Stimulated activated CD4-positive, alpha-beta T cell treated with anti-CD3 and anti-CD28 coated beads, Interleukin-4, amount 100 ng/mL, for 4 hours (primary cell): ENCODE measurements at regions not wholly inside any gene's neighbourhood (a gene's known extent, or its start where the extent isn't known, plus 50 kb on each side); places are given as distances from the start of the nearest gene placed in this dataset.
"Not testable (repeated sequence)": the region's sequence is repeated elsewhere in the genome, so short reads cannot be mapped to it uniquely, and the experiment has no call there.

Experiments
- DNase-seq, 2 experiments: peaks; one replicate each; pipeline ENCODE4 v3.0.0-alpha.2; 2020

- no peak for DNase-seq
Observed at GRCh38 chr13:90869580-90869979, 477.9 kb upstream of the MIR17HG start.

DNA sequence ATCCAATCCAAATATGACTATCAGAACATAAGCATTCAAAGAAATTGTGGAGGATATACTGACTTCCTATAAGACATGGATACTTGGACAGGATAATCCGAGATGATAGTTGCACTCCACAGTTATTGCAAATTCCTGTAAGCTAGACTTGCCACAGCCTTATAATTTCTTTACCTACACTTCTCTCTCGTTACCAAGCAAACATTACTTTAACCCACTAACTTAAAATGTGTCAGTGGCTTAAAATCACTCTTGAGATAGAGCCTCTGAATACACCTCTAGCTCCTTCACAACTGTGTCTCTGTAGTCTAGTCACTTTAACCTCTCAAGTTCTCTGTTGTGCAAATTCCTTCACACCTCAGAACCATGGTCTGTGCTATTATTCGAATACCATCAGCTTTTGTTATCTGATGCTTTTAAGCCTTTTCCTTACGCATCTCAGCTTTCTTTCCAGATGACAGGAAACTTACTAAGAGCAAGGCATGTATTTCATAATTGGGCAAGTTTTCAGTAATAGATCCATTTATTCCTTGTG is 474.9 kb upstream of the MIR17HG start:
- DNase-seq, result no peak

GRCh38 chr13:90880790-90881189 is 466.7 kb upstream of the MIR17HG start:
- no peak for DNase-seq

DNA sequence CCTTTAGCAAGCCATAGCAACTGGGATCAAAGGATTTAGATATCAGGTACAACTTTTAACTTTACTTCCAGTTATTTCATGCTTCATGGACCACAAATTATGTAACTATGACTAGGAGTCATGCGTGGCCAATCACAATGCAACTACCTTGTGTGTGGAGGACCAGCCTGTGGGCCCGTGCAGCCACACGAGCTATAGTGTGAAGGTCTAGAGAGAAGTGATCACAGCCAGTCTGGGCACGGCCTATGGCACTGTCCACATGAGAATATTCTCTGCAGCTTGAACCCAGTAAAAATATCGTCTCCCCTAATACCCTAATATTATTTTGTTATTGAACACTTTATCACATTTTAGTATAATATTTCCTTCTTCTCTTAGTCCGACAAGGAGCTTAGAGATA is 464.9 kb upstream of the MIR17HG start:
- DNase-seq, result no peak

GRCh38 chr13:90883592-90883991 is 463.9 kb upstream of the MIR17HG start:
- no peak for DNase-seq

DNA sequence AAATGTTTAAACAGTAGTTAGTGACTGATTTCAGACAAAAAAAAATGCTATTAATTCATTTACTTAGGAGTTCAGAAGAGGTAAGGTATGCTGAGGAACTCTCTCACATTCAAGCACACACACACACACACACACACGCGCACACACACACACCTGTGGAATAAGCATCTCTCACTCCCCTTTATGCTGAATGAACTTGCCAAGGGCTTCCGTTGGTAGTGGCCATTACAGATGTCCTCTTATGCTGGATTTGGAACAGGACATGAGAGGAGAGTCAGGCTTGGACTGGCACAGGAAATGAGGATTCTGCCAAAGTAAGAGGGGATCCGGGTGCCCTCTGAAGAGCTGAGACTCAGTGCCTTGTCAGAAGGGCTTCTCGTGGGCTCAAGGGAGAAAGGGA is 463.4 kb upstream of the MIR17HG start:
- no peak for DNase-seq

DNA sequence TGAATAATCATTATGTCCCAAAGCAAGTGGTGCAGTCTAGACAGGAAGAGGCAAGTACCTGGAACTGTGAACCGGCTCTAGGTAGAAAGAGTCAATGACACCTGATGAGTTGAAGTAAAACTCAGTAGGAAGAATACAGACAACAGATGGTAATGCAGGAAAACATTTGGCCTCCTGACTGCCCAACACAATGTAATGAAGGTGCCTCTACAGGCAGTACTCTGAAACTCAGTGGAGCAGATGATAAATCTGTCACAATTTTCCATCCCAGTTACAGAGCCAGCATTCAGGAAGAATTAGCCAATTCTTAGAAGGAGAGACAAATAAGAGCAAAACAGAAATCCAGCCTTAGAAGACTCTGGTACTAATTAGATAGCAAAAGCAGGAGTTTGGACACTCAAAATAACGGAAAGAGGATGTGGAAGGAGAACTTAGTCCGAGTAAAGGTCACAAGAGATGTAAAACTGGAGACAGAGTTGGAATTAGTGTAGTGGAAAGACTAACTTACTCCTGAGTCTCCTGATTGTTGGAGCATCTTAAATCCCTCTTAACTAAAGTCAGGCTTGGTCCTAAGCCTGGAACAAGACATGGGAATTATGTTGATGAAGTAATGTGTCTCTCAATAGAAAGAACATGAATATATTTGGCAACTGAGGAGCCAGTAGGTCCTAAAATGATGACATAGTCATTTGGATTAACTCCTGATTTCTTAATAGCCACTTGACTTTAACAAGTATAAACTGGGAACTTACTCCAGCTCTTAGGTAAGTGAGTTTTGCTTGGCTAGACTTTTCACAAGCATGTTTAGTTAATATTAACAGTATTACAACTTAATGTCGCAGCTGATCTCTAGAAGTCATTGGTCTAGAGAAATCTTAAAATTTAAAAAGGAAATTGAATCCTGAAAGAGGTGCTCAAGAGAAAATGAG is 457.3 kb upstream of the MIR17HG start:
- DNase-seq, result no peak

DNA sequence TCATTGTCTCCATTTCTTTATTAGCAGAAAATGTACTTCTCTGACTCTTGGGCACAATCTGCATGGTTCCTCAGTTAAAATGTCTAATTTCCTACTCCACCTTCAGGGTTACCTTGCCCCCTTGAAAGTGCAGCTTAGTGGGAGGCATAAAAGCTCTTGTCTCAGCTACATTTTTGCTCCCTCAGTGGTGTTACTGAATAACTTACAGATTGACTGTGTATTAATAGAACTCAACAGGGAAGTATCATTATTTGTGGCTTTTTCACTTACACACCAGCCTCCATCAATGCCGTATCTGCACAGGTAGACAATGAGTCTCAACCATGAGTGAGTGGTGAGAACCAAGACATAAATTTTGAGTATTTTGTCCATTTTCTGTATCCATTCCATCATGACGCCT is 456.2 kb upstream of the MIR17HG start:
- DNase-seq, result no peak

GRCh38 chr13:90893199-90893598 is 454.3 kb upstream of the MIR17HG start:
- DNase-seq, result not testable (repeated sequence)

- DNase-seq, result no peak
Observed at GRCh38 chr13:90896002-90896401, 451.5 kb upstream of the MIR17HG start.

GRCh38 chr13:90898811-90899210 is 448.7 kb upstream of the MIR17HG start:
- DNase-seq, result no peak

- no peak for DNase-seq
Observed at GRCh38 chr13:90899416-90899815, 448.1 kb upstream of the MIR17HG start.

DNA sequence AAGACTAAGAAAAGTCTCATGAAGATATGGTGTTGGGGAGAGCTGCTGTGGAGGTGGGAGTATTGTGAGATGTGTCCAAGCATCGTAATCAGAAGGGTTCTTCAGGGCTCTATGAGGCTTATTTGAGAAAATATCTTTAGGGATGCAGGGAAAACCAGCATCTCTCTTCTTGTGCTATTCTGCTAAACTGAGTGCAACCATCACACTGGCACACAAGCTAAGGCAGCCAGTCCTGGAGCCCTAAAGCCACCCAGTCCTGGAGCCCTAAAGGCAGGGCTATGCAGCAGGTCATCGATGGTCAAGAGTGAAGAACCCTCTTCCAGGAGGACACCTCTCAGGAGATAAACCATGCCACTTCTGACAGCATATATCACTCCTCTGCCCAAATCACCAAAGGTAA is 445.2 kb upstream of the MIR17HG start:
- no peak for DNase-seq

DNA sequence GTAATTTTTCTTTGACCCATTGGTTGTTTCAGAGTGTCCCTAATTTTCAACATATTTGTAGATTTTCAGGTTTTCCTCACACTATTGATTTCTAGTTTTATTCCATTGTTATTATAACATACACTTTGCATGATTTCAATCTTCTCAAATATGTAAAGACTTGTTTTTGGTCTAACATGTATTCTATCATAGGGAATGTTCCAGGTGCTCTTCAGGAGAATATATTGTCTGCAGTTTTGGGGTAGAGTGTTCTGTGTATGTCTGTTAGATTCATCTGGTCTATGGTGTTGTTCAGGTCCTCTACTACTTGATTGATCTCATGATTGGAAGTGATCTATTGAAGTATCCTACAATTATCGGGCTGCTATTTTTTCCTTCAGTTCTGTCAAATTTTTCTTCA is 440.9 kb upstream of the MIR17HG start:
- no peak for DNase-seq

DNA sequence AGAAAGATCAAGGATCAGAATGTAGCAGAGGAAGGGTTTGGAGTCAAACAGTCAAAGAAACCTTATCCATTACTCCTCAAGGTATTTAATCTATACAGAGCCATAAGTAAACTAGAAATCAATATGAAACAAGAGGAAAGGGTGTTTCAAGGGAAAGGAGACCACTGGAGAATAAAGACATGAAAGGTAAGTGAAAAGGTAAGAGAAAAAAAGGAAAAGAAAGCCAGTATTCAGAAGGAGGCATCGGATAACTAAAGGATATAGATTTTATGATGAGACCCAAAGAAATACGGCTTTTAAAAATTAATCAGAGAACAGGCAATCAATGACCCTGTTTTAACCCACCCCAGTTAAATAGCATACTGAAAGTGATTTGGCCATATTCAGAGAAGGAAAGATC is 438.7 kb upstream of the MIR17HG start:
- DNase-seq, result no peak

GRCh38 chr13:90910018-90910639 is 437.4 kb upstream of the MIR17HG start:
- DNase-seq, result no peak

GRCh38 chr13:90912247-90912646 is 435.2 kb upstream of the MIR17HG start:
- DNase-seq, result no peak

DNA sequence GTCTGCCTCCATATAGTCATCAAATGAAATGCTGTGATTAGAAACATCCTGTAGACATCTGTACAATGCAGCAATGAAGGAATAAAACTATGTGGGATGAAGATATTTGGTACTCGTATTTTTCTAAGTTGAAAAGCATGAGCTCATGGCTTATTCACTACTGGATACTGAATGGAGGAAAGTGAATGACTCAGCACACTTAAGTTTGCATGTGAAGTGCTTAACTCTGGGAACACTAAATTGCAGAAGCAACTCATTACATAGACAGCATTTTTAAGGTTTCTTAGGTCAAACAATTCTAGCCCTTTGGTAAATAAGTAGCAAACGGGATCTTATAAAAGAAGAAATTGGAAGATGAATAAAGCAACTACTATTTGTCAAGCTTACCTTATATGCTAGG is 429.0 kb upstream of the MIR17HG start:
- no peak for DNase-seq

GRCh38 chr13:90919153-90919552 is 428.3 kb upstream of the MIR17HG start:
- DNase-seq, result no peak

DNA sequence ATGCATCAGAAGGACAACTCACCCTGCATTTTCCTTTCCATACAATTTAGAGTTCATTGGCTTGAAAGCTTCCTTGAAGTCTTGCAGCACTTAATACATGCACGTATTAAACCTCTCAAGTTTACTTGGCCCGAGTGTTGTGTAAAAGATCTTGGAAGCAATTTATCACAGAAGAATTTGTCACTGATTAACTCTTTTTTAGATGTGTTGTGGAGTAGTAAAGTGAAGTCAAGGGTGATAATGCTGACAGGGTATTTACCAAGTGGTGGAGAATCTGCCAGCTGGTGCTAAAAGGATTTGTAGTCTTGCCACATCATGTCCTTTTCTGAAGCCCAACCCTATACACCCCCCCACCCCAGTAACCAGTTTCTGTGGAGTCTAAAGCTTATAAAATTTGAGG is 421.0 kb upstream of the MIR17HG start:
- no peak for DNase-seq

GRCh38 chr13:90928109-90928508 is 419.4 kb upstream of the MIR17HG start:
- DNase-seq, result no peak

DNA sequence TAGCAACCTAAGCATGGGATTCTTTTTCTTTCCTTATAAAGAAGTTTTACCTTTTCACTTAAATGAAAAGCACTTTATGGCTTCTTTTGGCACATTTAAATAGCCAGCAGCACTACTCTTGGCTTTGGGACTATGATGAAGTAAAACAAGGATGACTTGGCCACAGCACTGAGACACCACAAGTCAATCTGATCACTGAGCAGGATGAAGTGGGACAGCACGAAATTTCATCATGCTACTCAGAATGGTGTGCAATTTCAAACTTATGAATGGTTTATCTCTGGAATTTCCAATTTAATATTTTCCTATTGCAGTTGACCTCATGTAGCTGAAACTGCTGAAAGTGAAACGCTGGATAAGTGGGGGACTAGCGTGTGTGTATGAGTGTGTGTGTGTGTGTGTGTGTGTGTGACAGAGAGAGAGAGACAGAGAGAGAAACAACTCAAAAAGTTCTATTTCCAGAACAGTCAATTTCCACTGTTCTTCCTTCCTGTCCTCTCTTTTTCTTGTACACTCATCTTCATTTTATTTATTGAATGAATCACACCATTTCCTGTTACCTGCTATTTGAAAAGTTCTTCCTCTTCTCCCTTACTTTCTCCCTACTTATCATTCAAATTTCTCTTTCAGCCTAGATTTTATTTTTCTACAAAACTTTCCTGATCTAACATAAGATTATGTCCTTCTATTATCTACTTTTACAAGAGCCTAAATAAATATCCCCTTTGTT is 414.2 kb upstream of the MIR17HG start:
- DNase-seq, result no peak

GRCh38 chr13:90934741-90935140 is 412.7 kb upstream of the MIR17HG start:
- no peak for DNase-seq

DNA sequence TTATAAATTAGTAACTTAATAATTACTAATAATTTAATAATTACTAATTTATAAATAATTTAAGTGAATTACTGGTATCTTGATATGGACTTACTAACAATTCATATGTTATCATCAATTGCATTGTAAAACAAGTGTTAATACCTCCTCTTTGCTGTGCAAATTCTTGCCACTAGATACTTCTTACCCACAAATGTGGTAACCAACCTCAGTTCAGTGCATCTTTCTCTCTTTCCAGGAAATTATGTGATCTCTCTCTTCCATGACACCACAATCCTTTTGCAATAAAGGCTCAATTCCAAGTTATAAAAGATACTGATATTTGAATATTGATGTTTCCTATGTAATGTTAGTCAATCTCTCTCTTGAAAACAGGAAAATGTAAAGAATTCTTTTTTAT is 408.6 kb upstream of the MIR17HG start:
- DNase-seq, result no peak
